ENCODE measurements at regions not wholly inside any gene's neighbourhood (a gene's known extent, or its start where the extent isn't known, plus 50 kb on each side); places are given as distances from the start of the nearest gene placed in this dataset.

- TF ChIP-seq PAX5 (IDR thresholded peaks at IDR 0.05; ENCODE audit: insufficient read depth, low read length, severe bottlenecking): no peak
- TF ChIP-seq POLR2A (IDR thresholded peaks at IDR 0.05; ENCODE audit: low read depth, low read length): no peak
Measured at GRCh38 chr14:66008631-66009030, 477.5 kb upstream of the CCDC196 start.

Data from GM12891 (cell line).